ENCODE measurements at regions not wholly inside any gene's neighbourhood (a gene's known extent, or its start where the extent isn't known, plus 50 kb on each side); places are given as distances from the start of the nearest gene placed in this dataset.
"Not testable (repeated sequence)": the region's sequence is repeated elsewhere in the genome, so short reads cannot be mapped to it uniquely, and the experiment has no call there.

- FAIRE-seq: no peak
- no peak for DNase-seq (ENCODE audit: insufficient read length, low spot score)
- TF ChIP-seq POLR2A (IDR thresholded peaks at IDR 0.05; ENCODE audit: low read depth, low read length): no peak
Observed at GRCh38 chr4:187889651-187890050, 105.9 kb upstream of the ZFP42 start.

- FAIRE-seq (no peak), DNase-seq (ENCODE audit: insufficient read length, low spot score) (no peak)
- no peak for TF ChIP-seq POLR2A (IDR thresholded peaks at IDR 0.05; ENCODE audit: low read depth, low read length)
Observed at GRCh38 chr4:187893418-187893817, 102.2 kb upstream of the ZFP42 start.

GRCh38 chr4:187903106-187903505 lies 92.5 kb upstream of the ZFP42 start:
- DNase-seq (ENCODE audit: insufficient read length, low spot score): no peak
- no peak for TF ChIP-seq POLR2A (IDR thresholded peaks at IDR 0.05; ENCODE audit: low read depth, low read length)
- FAIRE-seq: no peak

GRCh38 chr4:187903700-187904099 lies 91.9 kb upstream of the ZFP42 start:
- no peak for TF ChIP-seq POLR2A (IDR thresholded peaks at IDR 0.05; ENCODE audit: low read depth, low read length)
- FAIRE-seq (no peak), DNase-seq (ENCODE audit: insufficient read length, low spot score) (no peak)

GRCh38 chr4:187908079-187908561 lies 87.5 kb upstream of the ZFP42 start:
- FAIRE-seq: peak; percentile 53
- DNase-seq (ENCODE audit: insufficient read length, low spot score): peak; percentile 23

GRCh38 chr4:187908731-187909130 lies 86.8 kb upstream of the ZFP42 start:
- DNase-seq (ENCODE audit: insufficient read length, low spot score) (no peak), FAIRE-seq (no peak)
- TF ChIP-seq POLR2A (IDR thresholded peaks at IDR 0.05; ENCODE audit: low read depth, low read length): no peak

More at GRCh38 chr4:187908079-187908561, 87.5 kb upstream of the ZFP42 start:
- no peak for TF ChIP-seq POLR2A (IDR thresholded peaks at IDR 0.05; ENCODE audit: low read depth, low read length)

GRCh38 chr4:187910741-187911140 lies 84.8 kb upstream of the ZFP42 start:
- no peak for TF ChIP-seq POLR2A (IDR thresholded peaks at IDR 0.05; ENCODE audit: low read depth, low read length)
- DNase-seq (ENCODE audit: insufficient read length, low spot score) (no peak), FAIRE-seq (no peak)

GRCh38 chr4:187915406-187915805 lies 80.2 kb upstream of the ZFP42 start:
- FAIRE-seq; DNase-seq (ENCODE audit: insufficient read length, low spot score): not testable (repeated sequence)

GRCh38 chr4:187919966-187920365 lies 75.6 kb upstream of the ZFP42 start:
- no peak for DNase-seq (ENCODE audit: insufficient read length, low spot score)
- no peak for TF ChIP-seq POLR2A (IDR thresholded peaks at IDR 0.05; ENCODE audit: low read depth, low read length)
- no peak for FAIRE-seq

GRCh38 chr4:187921946-187922623 lies 73.5 kb upstream of the ZFP42 start:
- no peak for FAIRE-seq

GRCh38 chr4:187929024-187929423 lies 66.5 kb upstream of the ZFP42 start:
- FAIRE-seq (no peak), DNase-seq (ENCODE audit: insufficient read length, low spot score) (no peak)
- TF ChIP-seq POLR2A (IDR thresholded peaks at IDR 0.05; ENCODE audit: low read depth, low read length): no peak

More at GRCh38 chr4:187921946-187922623, 73.5 kb upstream of the ZFP42 start:
- TF ChIP-seq POLR2A (IDR thresholded peaks at IDR 0.05; ENCODE audit: low read depth, low read length): no peak
- no peak for DNase-seq (ENCODE audit: insufficient read length, low spot score)

GRCh38 chr4:187934766-187935165 lies 60.8 kb upstream of the ZFP42 start:
- DNase-seq (ENCODE audit: insufficient read length, low spot score): no peak
- TF ChIP-seq POLR2A (IDR thresholded peaks at IDR 0.05; ENCODE audit: low read depth, low read length): no peak
- no peak for FAIRE-seq

GRCh38 chr4:187937557-187937956 lies 58.0 kb upstream of the ZFP42 start:
- no peak for TF ChIP-seq POLR2A (IDR thresholded peaks at IDR 0.05; ENCODE audit: low read depth, low read length)
- DNase-seq (ENCODE audit: insufficient read length, low spot score) (no peak), FAIRE-seq (no peak)

- DNase-seq (ENCODE audit: insufficient read length, low spot score) (no peak), FAIRE-seq (no peak)
- no peak for TF ChIP-seq POLR2A (IDR thresholded peaks at IDR 0.05; ENCODE audit: low read depth, low read length)
Observed at GRCh38 chr4:187940299-187940698, 55.3 kb upstream of the ZFP42 start.

GRCh38 chr4:187942968-187943367 lies 52.6 kb upstream of the ZFP42 start:
- no peak for DNase-seq (ENCODE audit: insufficient read length, low spot score)
- no peak for FAIRE-seq
- TF ChIP-seq POLR2A (IDR thresholded peaks at IDR 0.05; ENCODE audit: low read depth, low read length): no peak
